WTC11 (cell line): ENCODE measurements at regions not wholly inside any gene's neighbourhood (a gene's known extent, or its start where the extent isn't known, plus 50 kb on each side); places are given as distances from the start of the nearest gene placed in this dataset.
"Not testable (repeated sequence)": the region's sequence is repeated elsewhere in the genome, so short reads cannot be mapped to it uniquely, and the experiment has no call there.

Experiments used
- ATAC-seq: fragments of 200-7000 bp; cut with Tn5 transposase; 2 replicates; pipeline ENCODE4 v1.10.0; 2021; ENCODE audit warnings: mild to moderate bottlenecking, moderate library complexity
- CTCF ChIA-PET: fragments of 300-600 bp; sonication (Branson Sonifier 250); formaldehyde crosslinking; loops from one replicate; lab custom pipeline; 2021; ENCODE audit warnings: antibody characterized with exemption; lab: Charles Lee
- POLR2A ChIA-PET: fragments of 350-600 bp; sonication (Branson Sonifier 250); formaldehyde crosslinking; loops from one replicate; lab custom pipeline; 2021; ENCODE audit warnings: antibody characterized with exemption; lab: Charles Lee
- DNase-seq: peaks from one replicate; pipeline ENCODE4 v3.0.0; 2021; ENCODE audit warnings: low spot score
- H3K27ac Mint-ChIP-seq: 2 replicates; pipeline ENCODE4 v1.8.0; 2021; ENCODE audit warnings: mixed read lengths
- H3K27me3 Mint-ChIP-seq: 2 replicates; pipeline ENCODE4 v1.8.0; 2021; ENCODE audit warnings: low read depth, mild to moderate bottlenecking, moderate library complexity, mixed read lengths
- H3K36me3 Mint-ChIP-seq: 2 replicates; pipeline ENCODE4 v1.8.0; 2021; ENCODE audit warnings: mixed read lengths
- H3K4me1 Mint-ChIP-seq: 2 replicates; pipeline ENCODE4 v1.8.0; 2022; ENCODE audit warnings: mixed read lengths
- H3K4me3 Mint-ChIP-seq: 2 replicates; pipeline ENCODE4 v1.8.0; 2021; ENCODE audit warnings: mild to moderate bottlenecking, moderate library complexity, mixed read lengths
- H3K9me3 Mint-ChIP-seq: 2 replicates; pipeline ENCODE4 v1.8.0; 2021; ENCODE audit warnings: mixed read lengths
- ATF1 ChIP-seq: sonication (generic); formaldehyde crosslinking; IDR thresholded peaks from 2 replicates; pipeline ENCODE4 v1.8.1; 2023; ENCODE audit warnings: mild to moderate bottlenecking, moderate library complexity, missing genetic modification reagents
- ATF6 ChIP-seq: sonication (generic); formaldehyde crosslinking; IDR thresholded peaks from 2 replicates; pipeline ENCODE4 v1.8.1; 2023; ENCODE audit warnings: mild to moderate bottlenecking, missing genetic modification reagents
- CREM ChIP-seq: sonication (generic); formaldehyde crosslinking; IDR thresholded peaks from 2 replicates; pipeline ENCODE4 v1.8.1; 2022; ENCODE audit warnings: mild to moderate bottlenecking, missing genetic modification reagents, moderate library complexity
- E2F4 ChIP-seq: sonication (generic); formaldehyde crosslinking; IDR thresholded peaks from 2 replicates; pipeline ENCODE4 v1.8.1; 2022; ENCODE audit warnings: low read depth, mild to moderate bottlenecking, moderate library complexity, missing genetic modification reagents, borderline replicate concordance
- EMX1 ChIP-seq: fragments of 250-450 bp; sonication (Bioruptor Pico); IDR thresholded peaks from 2 replicates; pipeline ENCODE4 v1.8.0; 2021; ENCODE audit warnings: mild to moderate bottlenecking
- FOXJ3 ChIP-seq: sonication (generic); formaldehyde crosslinking; IDR thresholded peaks from 2 replicates; pipeline ENCODE4 v1.9.0; 2021; ENCODE audit warnings: missing genetic modification reagents, mild to moderate bottlenecking, borderline replicate concordance
- FOXK1 ChIP-seq: sonication (generic); formaldehyde crosslinking; IDR thresholded peaks from 2 replicates; pipeline ENCODE4 v1.8.0; 2022; ENCODE audit warnings: mild to moderate bottlenecking, moderate library complexity, missing genetic modification reagents
- IRF1 ChIP-seq: sonication (generic); formaldehyde crosslinking; IDR thresholded peaks from 2 replicates; pipeline ENCODE4 v1.8.0; 2023; ENCODE audit warnings: missing genetic modification reagents
- MAX ChIP-seq: sonication (generic); formaldehyde crosslinking; IDR thresholded peaks from 2 replicates; pipeline ENCODE4 v1.8.0; 2022; ENCODE audit warnings: mild to moderate bottlenecking, missing genetic modification reagents
- MLX ChIP-seq: sonication (generic); formaldehyde crosslinking; IDR thresholded peaks from 2 replicates; pipeline ENCODE4 v1.8.1; 2023; ENCODE audit warnings: mild to moderate bottlenecking, missing genetic modification reagents, moderate library complexity
- NFE2L1 ChIP-seq: sonication (generic); formaldehyde crosslinking; IDR thresholded peaks from 2 replicates; pipeline ENCODE4 v1.8.1; 2023; ENCODE audit warnings: missing genetic modification reagents
- NFYB ChIP-seq: sonication (generic); formaldehyde crosslinking; conservative IDR thresholded peaks from 2 replicates; pipeline ENCODE4 v1.8.0; 2022; ENCODE audit warnings: low read depth, missing genetic modification reagents
- PRDM15 ChIP-seq: sonication (generic); formaldehyde crosslinking; IDR thresholded peaks from 2 replicates; pipeline ENCODE4 v1.8.0; 2022; ENCODE audit warnings: missing genetic modification reagents
- PREB ChIP-seq: sonication (generic); formaldehyde crosslinking; IDR thresholded peaks from 2 replicates; pipeline ENCODE4 v1.8.1; 2022; ENCODE audit warnings: mild to moderate bottlenecking, missing genetic modification reagents, moderate library complexity, borderline replicate concordance
- PRRX2 ChIP-seq: fragments of 250-450 bp; sonication (Bioruptor Pico); IDR thresholded peaks from 2 replicates; pipeline ENCODE4 v1.8.0; 2021; ENCODE audit warnings: mild to moderate bottlenecking
- RELA ChIP-seq: sonication (generic); formaldehyde crosslinking; IDR thresholded peaks from 2 replicates; pipeline ENCODE4 v1.8.1; 2022; ENCODE audit warnings: missing genetic modification reagents, mild to moderate bottlenecking, borderline replicate concordance
- SMAD3 ChIP-seq: sonication (generic); formaldehyde crosslinking; IDR thresholded peaks from 2 replicates; pipeline ENCODE4 v1.8.0; 2022; ENCODE audit warnings: missing genetic modification reagents, mild to moderate bottlenecking, borderline replicate concordance
- TCF7 ChIP-seq: sonication (generic); formaldehyde crosslinking; IDR thresholded peaks from 2 replicates; pipeline ENCODE4 v1.8.0; 2022; ENCODE audit warnings: mild to moderate bottlenecking, low read depth, missing genetic modification reagents, moderate library complexity
- TEAD4 ChIP-seq: sonication (generic); formaldehyde crosslinking; IDR thresholded peaks from 2 replicates; pipeline ENCODE4 v1.8.0; 2022; ENCODE audit warnings: mild to moderate bottlenecking, missing genetic modification reagents
- ZNF263 ChIP-seq: sonication (generic); formaldehyde crosslinking; IDR thresholded peaks from 2 replicates; pipeline ENCODE4 v1.8.1; 2022; ENCODE audit warnings: low read depth, mild to moderate bottlenecking, moderate library complexity, missing genetic modification reagents
- ZNF671 ChIP-seq: fragments of 250-450 bp; sonication (Bioruptor Pico); IDR thresholded peaks from 2 replicates; pipeline ENCODE4 v1.8.0; 2021; ENCODE audit warnings: mild to moderate bottlenecking
- ZSCAN18 ChIP-seq: fragments of 250-450 bp; sonication (Bioruptor Pico); IDR thresholded peaks from 2 replicates; pipeline ENCODE4 v2.1.2; 2022; ENCODE audit warnings: mild to moderate bottlenecking, moderate library complexity

GRCh38 chr4:181897935-181898334, 345.3 kb upstream of the TENM3 start (continued):
- TF ChIP-seq EMX1 (CRISPR knock-in tag), result no peak
- TF ChIP-seq SMAD3 (CRISPR knock-in tag), result no peak
- TF ChIP-seq ATF1 (CRISPR knock-in tag), result no peak
- TF ChIP-seq, all 79 proteins: peak for 0

- ATAC-seq, H3K4me1 Mint-ChIP-seq, POLR2A ChIA-PET, CTCF ChIA-PET, H3K27me3 Mint-ChIP-seq, H3K27ac Mint-ChIP-seq, H3K4me3 Mint-ChIP-seq, DNase-seq: not testable (repeated sequence)
- H3K36me3 Mint-ChIP-seq, result peaks cover 20% of the 10 kb centered on the region
- H3K9me3 Mint-ChIP-seq, result peaks cover 38% of the 10 kb centered on the region
These were observed 340.8 kb upstream of the TENM3 start for GRCh38 chr4:181902404-181902803.

- H3K4me3 Mint-ChIP-seq, result no peak overlapping the region
- DNase-seq (no peak), ATAC-seq (no peak)
- TF ChIP-seq TCF7 (CRISPR knock-in tag) (no peak), NFYB (CRISPR knock-in tag) (no peak), PRRX2 (no peak), ZSCAN18 (no peak), PREB (CRISPR knock-in tag) (no peak), E2F4 (no peak), ATF6 (CRISPR knock-in tag) (no peak), ZNF671 (CRISPR knock-in tag) (no peak), PRDM15 (CRISPR knock-in tag) (no peak), ZNF263 (CRISPR knock-in tag) (no peak), SMAD3 (CRISPR knock-in tag) (no peak), TEAD4 (no peak), NFE2L1 (CRISPR knock-in tag) (no peak), MAX (CRISPR knock-in tag) (no peak), MLX (no peak), CREM (no peak), RELA (CRISPR knock-in tag) (no peak), FOXJ3 (CRISPR knock-in tag) (no peak), IRF1 (no peak), FOXK1 (CRISPR knock-in tag) (no peak)
- ChIA-PET CTCF (no interaction called here), POLR2A (no interaction called here)
- no peaks in the 10 kb centered on the region; the same call in 1 of the 2 replicates for H3K4me1 Mint-ChIP-seq
- H3K27ac Mint-ChIP-seq, result no peak overlapping the region
- peaks cover 20% of the 10 kb centered on the region for H3K36me3 Mint-ChIP-seq
- no peaks in the 10 kb centered on the region for H3K27me3 Mint-ChIP-seq
- H3K9me3 Mint-ChIP-seq, result peaks cover 38% of the 10 kb centered on the region
These were observed 337.5 kb upstream of the TENM3 start for GRCh38 chr4:181905708-181906107.
